OCI-LY1 (cell line): ENCODE measurements at regions not wholly inside any gene's neighbourhood (a gene's known extent, or its start where the extent isn't known, plus 50 kb on each side); places are given as distances from the start of the nearest gene placed in this dataset.

ENCODE experiments used
- H2AFZ ChIP-seq: fragments of 200-600 bp; sonication (generic), shearing (Covaris generic); 2 replicates; pipeline ENCODE4 v1.6.0; 2014; ENCODE audit warnings: antibody characterized with exemption, mild to moderate bottlenecking, low read length
- H3F3A ChIP-seq: fragments of 200-600 bp; sonication (generic), shearing (Covaris generic); 2 replicates; pipeline ENCODE4 v1.6.0; 2014; ENCODE audit warnings: mild to moderate bottlenecking, antibody characterized with exemption, low read length, moderate library complexity; ENCODE audit not compliant: insufficient read depth
- H3K27ac ChIP-seq: fragments of 200-600 bp; sonication (generic); 2 replicates; pipeline ENCODE4 v1.5.1; 2014; ENCODE audit warnings: low read length, mixed run types, mild to moderate bottlenecking, low read depth; ENCODE audit not compliant: poor library complexity, severe bottlenecking
- H3K27me3 ChIP-seq: fragments of 200-600 bp; sonication (generic); 2 replicates; pipeline ENCODE4 v1.6.0; 2014; ENCODE audit warnings: antibody characterized with exemption, mild to moderate bottlenecking, low read length, moderate library complexity; ENCODE audit not compliant: insufficient read depth
- H3K36me3 ChIP-seq: fragments of 200-600 bp; sonication (generic); 2 replicates; pipeline ENCODE4 v1.6.1; 2014; ENCODE audit warnings: mild to moderate bottlenecking, antibody characterized with exemption, low read length, moderate library complexity, mixed read lengths; ENCODE audit not compliant: insufficient read depth
- H3K4me1 ChIP-seq: fragments of 200-600 bp; sonication (generic); 2 replicates; pipeline ENCODE4 v1.5.1; 2014; ENCODE audit warnings: mild to moderate bottlenecking, low read length, moderate library complexity; ENCODE audit not compliant: insufficient read depth, severe bottlenecking
- H3K4me2 ChIP-seq: fragments of 200-600 bp; sonication (generic), shearing (Covaris generic); 2 replicates; pipeline ENCODE4 v1.6.1; 2014; ENCODE audit warnings: low read length
- H3K4me3 ChIP-seq: fragments of 200-600 bp; sonication (generic); 2 replicates; pipeline ENCODE4 v1.5.1; 2014; ENCODE audit warnings: low read length, low read depth, mild to moderate bottlenecking, mixed read lengths; ENCODE audit not compliant: poor library complexity, severe bottlenecking
- H3K79me2 ChIP-seq: fragments of 200-600 bp; shearing (Covaris generic); 2 replicates; pipeline ENCODE4 v1.6.1; 2016; ENCODE audit warnings: mixed run types, low read length, mixed read lengths; ENCODE audit not compliant: insufficient read depth
- H3K9ac ChIP-seq: fragments of 200-600 bp; sonication (generic), shearing (Covaris generic); 2 replicates; pipeline ENCODE4 v1.6.1; 2014; ENCODE audit warnings: mild to moderate bottlenecking, low read length, mixed read lengths
- H3K9me2 ChIP-seq: fragments of 200-600 bp; sonication (generic), shearing (Covaris generic); 2 replicates; pipeline ENCODE4 v1.6.1; 2014; ENCODE audit warnings: low read depth, mild to moderate bottlenecking, low read length, mixed read lengths
- H3K9me3 ChIP-seq: fragments of 200-600 bp; shearing (Covaris generic); 2 replicates; pipeline ENCODE4 v1.6.1; 2014; ENCODE audit warnings: low read length, mixed read lengths
- H4K20me1 ChIP-seq: fragments of 200-600 bp; sonication (generic), shearing (Covaris generic); 2 replicates; pipeline ENCODE4 v1.6.0; 2016; ENCODE audit warnings: mild to moderate bottlenecking, low read length; ENCODE audit not compliant: insufficient read depth
- CTCF ChIP-seq: fragments of 200-600 bp; sonication (generic), shearing (Covaris generic); IDR thresholded peaks from 2 replicates; pipeline ENCODE4 v1.5.1; 2017; ENCODE audit warnings: mild to moderate bottlenecking, antibody characterized with exemption, low read length, moderate library complexity, mixed read lengths
- EZH2 ChIP-seq: fragments of 200-600 bp; sonication (generic), shearing (Covaris generic); IDR thresholded peaks from 2 replicates; pipeline ENCODE4 v1.8.0; 2017; ENCODE audit warnings: borderline replicate concordance, mixed run types, mild to moderate bottlenecking, antibody characterized with exemption, low read length, moderate library complexity, mixed read lengths

GRCh38 chr13:58633226-58633625, 1001.7 kb downstream of the PCDH17 start:
- Histone ChIP-seq H3K9me3 (no peaks in the 10 kb centered on the region), H3K4me1 (no peaks in the 10 kb centered on the region), H3K36me3 (no peaks in the 10 kb centered on the region), H3K27me3 (no peaks in the 10 kb centered on the region), H3K79me2 (no peaks in the 10 kb centered on the region), H3K4me2 (no peak overlapping the region), H2AFZ (no peak overlapping the region), H4K20me1 (no peaks in the 10 kb centered on the region), H3K9me2 (no peaks in the 10 kb centered on the region), H3K27ac (no peak overlapping the region), H3F3A (no peaks in the 10 kb centered on the region), H3K9ac (no peak overlapping the region), H3K4me3 (no peak overlapping the region)
- TF ChIP-seq EZH2 (no peak), CTCF (no peak)

GRCh38 chr13:58655086-58655485, 1023.5 kb downstream of the PCDH17 start:
- no peaks in the 10 kb centered on the region for H3K36me3 ChIP-seq
- H4K20me1 ChIP-seq = no peaks in the 10 kb centered on the region
- no peaks in the 10 kb centered on the region for H3K9me2 ChIP-seq
- H3K27me3 ChIP-seq = no peaks in the 10 kb centered on the region
- H3K9me3 ChIP-seq = no peaks in the 10 kb centered on the region
- H3K79me2 ChIP-seq = no peaks in the 10 kb centered on the region
- no peak overlapping the region for H3K4me2 ChIP-seq
- no peak overlapping the region for H3K9ac ChIP-seq
- TF ChIP-seq CTCF (no peak), EZH2 (no peak)
- no peaks in the 10 kb centered on the region for H3F3A ChIP-seq
- no peak overlapping the region for H3K27ac ChIP-seq
- no peak overlapping the region for H3K4me3 ChIP-seq
- H2AFZ ChIP-seq = no peak overlapping the region
- no peaks in the 10 kb centered on the region for H3K4me1 ChIP-seq

GRCh38 chr13:58660826-58661225, 1029.3 kb downstream of the PCDH17 start:
- H3K27ac ChIP-seq = no peak overlapping the region
- no peaks in the 10 kb centered on the region for H3K27me3 ChIP-seq
- no peak overlapping the region for H2AFZ ChIP-seq
- no peaks in the 10 kb centered on the region for H3K9me2 ChIP-seq
- H3K9me3 ChIP-seq = no peaks in the 10 kb centered on the region
- H3K4me3 ChIP-seq = no peak overlapping the region
- H4K20me1 ChIP-seq = no peaks in the 10 kb centered on the region
- H3K36me3 ChIP-seq = no peaks in the 10 kb centered on the region
- no peak overlapping the region for H3K4me2 ChIP-seq
- H3K4me1 ChIP-seq = no peaks in the 10 kb centered on the region
- H3K79me2 ChIP-seq = no peaks in the 10 kb centered on the region
- no peak overlapping the region for H3K9ac ChIP-seq
- H3F3A ChIP-seq = no peaks in the 10 kb centered on the region
- TF ChIP-seq CTCF = no peak
